Omental fat pad (tissue), 3 donors: ENCODE measurements at regions not wholly inside any gene's neighbourhood (a gene's known extent, or its start where the extent isn't known, plus 50 kb on each side); places are given as distances from the start of the nearest gene placed in this dataset.
"Not testable (repeated sequence)": the region's sequence is repeated elsewhere in the genome, so short reads cannot be mapped to it uniquely, and the experiment has no call there.

Experiments used
- ATAC-seq: fragments of 150-250 bp; one replicate; pipeline ENCODE4 v1.9.1; 2016; ENCODE audit warnings: mild to moderate bottlenecking, moderate library complexity; ENCODE audit not compliant: low FRiP score
- DNase-seq: peaks from one replicate; pipeline ENCODE4 v3.0.0-alpha.2; 2019; ENCODE audit warnings: low spot score
- CTCF ChIP-seq, 3 donors: fragments of 450-650 bp; IDR thresholded peaks; one replicate each; pipeline ENCODE4 v1.5.1; 2016 to 2017; ENCODE audit warnings: antibody characterized with exemption in 3 of 3, mild to moderate bottlenecking in 3 of 3, moderate library complexity in 2 of 3

- ATAC-seq, DNase-seq: not testable (repeated sequence)
Measured at GRCh38 chr6:21282360-21282759, 311.2 kb upstream of the SOX4 start.

DNA sequence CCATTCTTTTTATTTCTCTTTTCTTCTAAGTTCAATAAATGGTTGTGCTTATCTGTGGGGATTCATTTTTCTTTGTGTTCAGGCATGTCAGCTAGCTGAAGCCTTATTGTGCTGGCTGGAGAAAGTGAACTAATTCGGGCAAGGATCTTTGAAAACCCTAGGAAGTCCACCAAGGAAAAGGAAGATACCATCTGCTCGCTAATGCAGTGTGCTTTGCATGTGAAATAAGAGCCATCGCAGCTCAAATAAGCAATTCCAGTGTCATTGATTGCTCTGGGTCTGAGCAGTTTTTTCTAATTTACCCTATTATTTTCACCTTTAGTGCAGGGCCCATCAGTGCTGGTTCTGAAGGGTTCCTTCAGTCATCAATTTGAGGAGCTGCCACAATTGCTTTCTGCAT is 309.4 kb upstream of the SOX4 start:
- no peak for TF ChIP-seq CTCF (IDR thresholded peaks at IDR 0.05)
- no peak for ATAC-seq
- DNase-seq, result no peak

GRCh38 chr6:21284706-21285105 is 308.8 kb upstream of the SOX4 start:
- DNase-seq, result no peak
- no peak for TF ChIP-seq CTCF (IDR thresholded peaks at IDR 0.05)

GRCh38 chr6:21294144-21294543 is 299.4 kb upstream of the SOX4 start:
- ATAC-seq (no peak), DNase-seq (no peak)

More at GRCh38 chr6:21284706-21285105, 308.8 kb upstream of the SOX4 start:
- ATAC-seq, result no peak

DNA sequence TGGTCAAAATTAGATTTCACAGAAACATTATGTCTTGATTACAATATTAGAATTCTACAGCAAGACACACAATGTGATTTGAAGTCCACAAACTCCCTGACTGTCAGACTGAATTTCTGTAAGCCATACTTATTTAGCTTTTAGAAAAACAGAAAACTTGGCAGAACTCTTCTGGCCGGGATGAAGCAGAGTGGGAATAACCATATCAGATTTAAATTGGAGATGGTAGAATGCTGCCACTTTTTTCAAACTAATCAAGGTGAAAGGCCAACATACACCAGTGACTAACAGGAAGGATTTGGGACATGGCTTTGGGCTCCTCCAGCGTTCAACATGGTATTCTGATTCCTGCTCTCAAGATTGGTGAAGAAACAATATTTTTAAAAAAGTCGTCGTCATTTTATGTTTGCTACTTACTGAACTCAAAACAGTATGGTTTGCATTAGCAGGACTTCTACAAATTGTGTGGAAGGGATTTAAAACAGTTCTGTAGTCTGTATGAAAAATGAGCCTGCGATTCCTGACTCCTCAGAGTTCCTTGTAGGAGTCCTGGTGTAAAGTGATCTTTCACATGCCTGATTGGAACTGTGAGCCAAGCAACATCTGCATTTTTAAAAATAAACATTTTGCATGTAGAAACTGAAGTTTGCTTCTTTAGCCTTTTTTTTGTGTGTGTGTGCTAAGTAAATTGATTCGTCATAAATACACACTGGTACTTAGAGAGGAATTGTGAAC is 297.9 kb upstream of the SOX4 start:
- ATAC-seq, result no peak
- no peak for DNase-seq
- TF ChIP-seq CTCF (IDR thresholded peaks at IDR 0.05), result no peak

More at GRCh38 chr6:21294144-21294543, 299.4 kb upstream of the SOX4 start:
- TF ChIP-seq CTCF (IDR thresholded peaks at IDR 0.05), result no peak

- TF ChIP-seq CTCF (IDR thresholded peaks at IDR 0.05), result no peak
- DNase-seq, result no peak
- no peak for ATAC-seq
Measured at GRCh38 chr6:21297665-21298064, 295.9 kb upstream of the SOX4 start.

DNA sequence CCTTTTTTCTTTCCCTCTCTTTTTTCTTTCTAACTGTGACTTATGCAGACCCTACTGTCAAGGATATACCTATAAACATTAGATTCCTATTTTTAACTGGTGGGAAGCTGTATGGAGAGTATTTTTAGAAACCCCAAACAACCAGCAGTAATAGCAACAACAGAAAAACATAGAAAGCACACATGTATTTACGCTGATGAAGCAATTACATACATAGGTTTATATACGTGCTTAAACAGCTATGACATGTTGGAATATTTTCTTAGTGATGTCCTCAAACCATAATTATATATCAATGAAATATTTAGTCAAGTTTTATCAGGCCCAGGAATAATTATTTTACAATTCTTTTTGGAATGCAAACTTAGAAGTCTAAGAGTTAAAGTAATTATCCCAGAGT is 294.3 kb upstream of the SOX4 start:
- no peak for TF ChIP-seq CTCF (IDR thresholded peaks at IDR 0.05)
- ATAC-seq (no peak), DNase-seq (no peak)
